ENCODE measurements at regions not wholly inside any gene's neighbourhood (a gene's known extent, or its start where the extent isn't known, plus 50 kb on each side); places are given as distances from the start of the nearest gene placed in this dataset.

- Histone ChIP-seq H3K4me2 (ENCODE audit: low read length) (no peak overlapping the region), H3F3A (ENCODE audit: control insufficient read depth, insufficient read depth) (no peaks in the 10 kb centered on the region), H3K36me3 (ENCODE audit: control insufficient read depth, low read length) (no peaks in the 10 kb centered on the region), H3K4me1 (ENCODE audit: control insufficient read depth, low read length) (no peaks in the 10 kb centered on the region), H3K9me3 (ENCODE audit: control insufficient read depth, insufficient read depth, low read length) (no peaks in the 10 kb centered on the region), H3K79me2 (ENCODE audit: control insufficient read depth, low read length) (no peaks in the 10 kb centered on the region), H3K27ac (ENCODE audit: low read depth, low read length) (no peak overlapping the region), H3K4me3 (ENCODE audit: low read length) (no peak overlapping the region), H3K9me2 (replicated peaks; ENCODE audit: control insufficient read depth, low read length) (no peaks in the 10 kb centered on the region), H4K20me1 (ENCODE audit: control insufficient read depth, insufficient read depth, low read depth, low read length) (no peaks in the 10 kb centered on the region), H3K27me3 (ENCODE audit: control insufficient read depth, low read length) (no peaks in the 10 kb centered on the region)
- TF ChIP-seq EZH2phosphoT487 (IDR thresholded peaks at IDR 0.05; ENCODE audit: borderline replicate concordance, low read length) (no peak), CTCF (IDR thresholded peaks at IDR 0.05; ENCODE audit: low read depth, low read length, poor library complexity, severe bottlenecking) (no peak)
Observed at GRCh38 chr18:41703744-41704530, 251.1 kb upstream of the PIK3C3 start.

- Histone ChIP-seq H3K79me2 (ENCODE audit: control insufficient read depth, low read length) (no peaks in the 10 kb centered on the region), H3K27me3 (ENCODE audit: control insufficient read depth, low read length) (no peaks in the 10 kb centered on the region), H3K36me3 (ENCODE audit: control insufficient read depth, low read length) (no peaks in the 10 kb centered on the region), H4K20me1 (ENCODE audit: control insufficient read depth, insufficient read depth, low read depth, low read length) (no peaks in the 10 kb centered on the region), H3K4me2 (ENCODE audit: low read length) (no peak overlapping the region), H3F3A (ENCODE audit: control insufficient read depth, insufficient read depth) (no peaks in the 10 kb centered on the region), H3K27ac (ENCODE audit: low read depth, low read length) (no peak overlapping the region), H3K4me1 (ENCODE audit: control insufficient read depth, low read length) (no peaks in the 10 kb centered on the region), H3K9me2 (replicated peaks; ENCODE audit: control insufficient read depth, low read length) (no peaks in the 10 kb centered on the region), H3K4me3 (ENCODE audit: low read length) (no peak overlapping the region), H3K9me3 (ENCODE audit: control insufficient read depth, insufficient read depth, low read length) (no peaks in the 10 kb centered on the region)
- TF ChIP-seq EZH2phosphoT487 (IDR thresholded peaks at IDR 0.05; ENCODE audit: borderline replicate concordance, low read length): no peak
- no peak for TF ChIP-seq CTCF (IDR thresholded peaks at IDR 0.05; ENCODE audit: low read depth, low read length, poor library complexity, severe bottlenecking)
Observed at GRCh38 chr18:41700416-41700815, 254.6 kb upstream of the PIK3C3 start.

DNA sequence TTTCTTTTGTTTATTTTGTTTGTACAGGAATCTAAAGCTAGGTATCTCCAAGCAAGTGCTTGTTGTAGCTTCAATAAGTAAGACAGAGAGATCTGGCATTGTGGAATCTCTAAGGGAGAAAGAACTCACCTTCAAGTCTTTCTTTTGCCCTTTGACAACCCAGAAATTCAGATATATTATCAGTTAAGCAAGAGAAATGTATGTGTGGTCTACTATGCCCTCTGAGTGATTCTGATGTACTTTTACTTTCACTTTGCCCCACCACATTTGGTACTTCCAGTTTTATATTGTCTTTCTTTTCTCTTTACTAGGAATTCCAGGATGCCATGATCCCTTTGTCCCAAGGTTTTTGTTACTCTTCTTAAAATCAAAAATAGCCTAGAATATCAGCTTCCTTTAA lies 259.6 kb upstream of the PIK3C3 start:
- Histone ChIP-seq H3K27me3 (ENCODE audit: control insufficient read depth, low read length) (no peaks in the 10 kb centered on the region), H3K27ac (ENCODE audit: low read depth, low read length) (no peak overlapping the region), H3K36me3 (ENCODE audit: control insufficient read depth, low read length) (no peaks in the 10 kb centered on the region), H3K4me2 (ENCODE audit: low read length) (no peak overlapping the region), H3K4me1 (ENCODE audit: control insufficient read depth, low read length) (no peaks in the 10 kb centered on the region), H3K9me3 (ENCODE audit: control insufficient read depth, insufficient read depth, low read length) (no peaks in the 10 kb centered on the region), H4K20me1 (ENCODE audit: control insufficient read depth, insufficient read depth, low read depth, low read length) (no peaks in the 10 kb centered on the region), H3K4me3 (ENCODE audit: low read length) (no peak overlapping the region), H3K9me2 (replicated peaks; ENCODE audit: control insufficient read depth, low read length) (no peaks in the 10 kb centered on the region), H3F3A (ENCODE audit: control insufficient read depth, insufficient read depth) (no peaks in the 10 kb centered on the region), H3K79me2 (ENCODE audit: control insufficient read depth, low read length) (no peaks in the 10 kb centered on the region)
- TF ChIP-seq CTCF (IDR thresholded peaks at IDR 0.05; ENCODE audit: low read depth, low read length, poor library complexity, severe bottlenecking) (no peak), EZH2phosphoT487 (IDR thresholded peaks at IDR 0.05; ENCODE audit: borderline replicate concordance, low read length) (no peak)

Data from DOHH2 (cell line).